ENCODE measurements at regions not wholly inside any gene's neighbourhood (a gene's known extent, or its start where the extent isn't known, plus 50 kb on each side); places are given as distances from the start of the nearest gene placed in this dataset.
"Not testable (repeated sequence)": the region's sequence is repeated elsewhere in the genome, so short reads cannot be mapped to it uniquely, and the experiment has no call there.

- not testable (repeated sequence) for DNase-seq (ENCODE audit: low read depth in 6 of 9, low spot score in 9 of 9); H3K4me3 ChIP-seq (ENCODE audit: low read length in 2 of 2); H3K36me3 ChIP-seq (ENCODE audit: control insufficient read depth in 2 of 2, insufficient read depth in 2 of 2, low read length in 1 of 2); H3K27me3 ChIP-seq (ENCODE audit: control insufficient read depth in 2 of 2, insufficient read depth in 1 of 2, low read length in 1 of 2); H3K4me1 ChIP-seq (ENCODE audit: control insufficient read depth in 2 of 2, insufficient read depth in 2 of 2, low read length in 2 of 2); H3K27ac ChIP-seq (ENCODE audit: low read depth in 1 of 2, low read length in 1 of 2); H3K9me3 ChIP-seq (ENCODE audit: control insufficient read depth in 2 of 2, insufficient read depth in 1 of 2, low read length in 1 of 2)
- 96% methylated on average over 7 of the region's 7 CpGs for WGBS
These were observed 58.8 kb upstream of the SPIN4 start for GRCh38 chrX:63409934-63410333.

GRCh38 chrX:63408050-63408449 is 56.9 kb upstream of the SPIN4 start:
- Histone ChIP-seq H3K4me3 (ENCODE audit: low read length in 2 of 2) (no peak overlapping the region), H3K9me3 (ENCODE audit: control insufficient read depth in 2 of 2, insufficient read depth in 1 of 2, low read length in 1 of 2) (no peaks in the 10 kb centered on the region), H3K36me3 (ENCODE audit: control insufficient read depth in 2 of 2, insufficient read depth in 2 of 2, low read length in 1 of 2) (no peaks in the 10 kb centered on the region), H3K4me1 (ENCODE audit: control insufficient read depth in 2 of 2, insufficient read depth in 2 of 2, low read length in 2 of 2) (no peaks in the 10 kb centered on the region), H3K27me3 (ENCODE audit: control insufficient read depth in 2 of 2, insufficient read depth in 1 of 2, low read length in 1 of 2) (no peaks in the 10 kb centered on the region), H3K27ac (ENCODE audit: low read depth in 1 of 2, low read length in 1 of 2) (no peak overlapping the region)
- no peak for DNase-seq (ENCODE audit: low read depth in 6 of 9, low spot score in 9 of 9)
- 89% methylated on average over 1 of the region's 1 CpG for WGBS

GRCh38 chrX:63404332-63404731 is 53.2 kb upstream of the SPIN4 start:
- H3K4me3 ChIP-seq (ENCODE audit: low read length in 2 of 2) = no peak overlapping the region
- 93% methylated on average over 1 of the region's 1 CpG for WGBS
- DNase-seq (ENCODE audit: low read depth in 6 of 9, low spot score in 9 of 9) = no peak
- H3K4me1 ChIP-seq (ENCODE audit: control insufficient read depth in 2 of 2, insufficient read depth in 2 of 2, low read length in 2 of 2) = no peaks in the 10 kb centered on the region
- H3K9me3 ChIP-seq (ENCODE audit: control insufficient read depth in 2 of 2, insufficient read depth in 1 of 2, low read length in 1 of 2) = no peaks in the 10 kb centered on the region
- no peaks in the 10 kb centered on the region for H3K27me3 ChIP-seq (ENCODE audit: control insufficient read depth in 2 of 2, insufficient read depth in 1 of 2, low read length in 1 of 2)
- no peaks in the 10 kb centered on the region for H3K36me3 ChIP-seq (ENCODE audit: control insufficient read depth in 2 of 2, insufficient read depth in 2 of 2, low read length in 1 of 2)
- no peak overlapping the region for H3K27ac ChIP-seq (ENCODE audit: low read depth in 1 of 2, low read length in 1 of 2)

GRCh38 chrX:63402106-63402505 is 51.0 kb upstream of the SPIN4 start:
- Histone ChIP-seq H3K4me1 (ENCODE audit: control insufficient read depth in 2 of 2, insufficient read depth in 2 of 2, low read length in 2 of 2) (no peaks in the 10 kb centered on the region), H3K27ac (ENCODE audit: low read depth in 1 of 2, low read length in 1 of 2) (no peak overlapping the region), H3K9me3 (ENCODE audit: control insufficient read depth in 2 of 2, insufficient read depth in 1 of 2, low read length in 1 of 2) (no peaks in the 10 kb centered on the region), H3K4me3 (ENCODE audit: low read length in 2 of 2) (no peak overlapping the region), H3K27me3 (ENCODE audit: control insufficient read depth in 2 of 2, insufficient read depth in 1 of 2, low read length in 1 of 2) (no peaks in the 10 kb centered on the region), H3K36me3 (ENCODE audit: control insufficient read depth in 2 of 2, insufficient read depth in 2 of 2, low read length in 1 of 2) (no peaks in the 10 kb centered on the region)
- 94% methylated on average over 2 of the region's 2 CpGs for WGBS
- DNase-seq (ENCODE audit: low read depth in 6 of 9, low spot score in 9 of 9) = no peak

Data from thymus (tissue), 11 donors.